ENCODE measurements at regions not wholly inside any gene's neighbourhood (a gene's known extent, or its start where the extent isn't known, plus 50 kb on each side); places are given as distances from the start of the nearest gene placed in this dataset.
"Not testable (repeated sequence)": the region's sequence is repeated elsewhere in the genome, so short reads cannot be mapped to it uniquely, and the experiment has no call there.

DNA sequence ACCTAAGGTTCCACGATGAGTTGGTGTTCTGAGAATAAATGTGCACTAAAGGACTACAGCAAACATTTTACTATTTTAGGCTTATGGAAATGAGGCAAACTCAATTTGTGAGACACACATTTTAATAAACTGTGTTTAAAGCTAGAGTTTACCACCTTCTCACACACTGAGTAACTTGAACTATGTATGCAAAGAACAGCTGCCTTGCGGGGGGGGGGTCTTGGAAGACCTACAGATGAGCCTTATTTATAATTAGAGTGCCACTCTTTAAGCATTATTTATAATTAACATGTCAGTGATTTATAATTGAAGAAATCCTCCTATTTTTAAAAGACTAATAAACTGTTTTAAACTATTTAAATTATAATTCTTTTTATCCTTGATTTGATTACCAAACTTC is 300.4 kb downstream of the DLEU7 start:
- no peak for FAIRE-seq
- TF ChIP-seq, protein P1, sequence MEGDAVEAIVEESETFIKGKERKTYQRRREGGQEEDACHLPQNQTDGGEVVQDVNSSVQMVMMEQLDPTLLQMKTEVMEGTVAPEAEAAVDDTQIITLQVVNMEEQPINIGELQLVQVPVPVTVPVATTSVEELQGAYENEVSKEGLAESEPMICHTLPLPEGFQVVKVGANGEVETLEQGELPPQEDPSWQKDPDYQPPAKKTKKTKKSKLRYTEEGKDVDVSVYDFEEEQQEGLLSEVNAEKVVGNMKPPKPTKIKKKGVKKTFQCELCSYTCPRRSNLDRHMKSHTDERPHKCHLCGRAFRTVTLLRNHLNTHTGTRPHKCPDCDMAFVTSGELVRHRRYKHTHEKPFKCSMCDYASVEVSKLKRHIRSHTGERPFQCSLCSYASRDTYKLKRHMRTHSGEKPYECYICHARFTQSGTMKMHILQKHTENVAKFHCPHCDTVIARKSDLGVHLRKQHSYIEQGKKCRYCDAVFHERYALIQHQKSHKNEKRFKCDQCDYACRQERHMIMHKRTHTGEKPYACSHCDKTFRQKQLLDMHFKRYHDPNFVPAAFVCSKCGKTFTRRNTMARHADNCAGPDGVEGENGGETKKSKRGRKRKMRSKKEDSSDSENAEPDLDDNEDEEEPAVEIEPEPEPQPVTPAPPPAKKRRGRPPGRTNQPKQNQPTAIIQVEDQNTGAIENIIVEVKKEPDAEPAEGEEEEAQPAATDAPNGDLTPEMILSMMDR (IDR thresholded peaks at IDR 0.05; ENCODE audit: insufficient read depth, missing control alignments) = no peak
- DNase-seq (ENCODE audit: insufficient read length, low spot score) = no peak

- no peak for FAIRE-seq
- TF ChIP-seq, protein P1 (IDR thresholded peaks at IDR 0.05; ENCODE audit: insufficient read depth, missing control alignments) = no peak
- DNase-seq (ENCODE audit: insufficient read length, low spot score) = no peak
Observed at GRCh38 chr13:50543782-50544181, 299.7 kb downstream of the DLEU7 start.

- FAIRE-seq (no peak), DNase-seq (ENCODE audit: insufficient read length, low spot score) (no peak)
Observed at GRCh38 chr13:50544211-50544610, 299.3 kb downstream of the DLEU7 start.

GRCh38 chr13:50547175-50547574 is 296.3 kb downstream of the DLEU7 start:
- not testable (repeated sequence) for DNase-seq (ENCODE audit: insufficient read length, low spot score); FAIRE-seq

More at GRCh38 chr13:50544211-50544610, 299.3 kb downstream of the DLEU7 start:
- TF ChIP-seq, protein P1 (IDR thresholded peaks at IDR 0.05; ENCODE audit: insufficient read depth, missing control alignments) = no peak

- TF ChIP-seq, protein P1 (IDR thresholded peaks at IDR 0.05; ENCODE audit: insufficient read depth, missing control alignments) = no peak
- FAIRE-seq = no peak
Observed at GRCh38 chr13:50548586-50548985, 294.9 kb downstream of the DLEU7 start.

GRCh38 chr13:50549221-50549942 is 294.1 kb downstream of the DLEU7 start:
- no peak for FAIRE-seq
- no peak for DNase-seq (ENCODE audit: insufficient read length, low spot score)
- TF ChIP-seq, protein P1 (IDR thresholded peaks at IDR 0.05; ENCODE audit: insufficient read depth, missing control alignments) = no peak

More at GRCh38 chr13:50548586-50548985, 294.9 kb downstream of the DLEU7 start:
- no peak for DNase-seq (ENCODE audit: insufficient read length, low spot score)

DNA sequence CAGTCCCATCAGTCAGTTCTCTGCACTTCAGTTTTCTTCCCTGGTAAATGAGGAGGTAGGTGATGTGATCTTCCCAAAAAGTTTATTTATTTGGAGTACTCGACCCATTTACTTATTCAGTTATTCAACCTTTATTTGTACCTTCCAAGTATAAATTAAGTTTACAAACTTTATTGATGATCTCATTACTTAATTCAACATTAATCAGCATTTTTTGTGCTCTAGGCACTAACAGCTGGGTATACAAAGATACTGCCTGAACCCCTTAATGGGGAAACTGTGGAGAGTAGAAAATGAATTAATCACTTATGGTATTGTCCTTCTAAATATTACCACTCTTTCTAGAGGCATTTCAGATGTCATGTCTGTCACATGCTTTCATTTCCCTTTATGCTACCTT is 293.3 kb downstream of the DLEU7 start:
- no peak for DNase-seq (ENCODE audit: insufficient read length, low spot score)
- no peak for FAIRE-seq
- TF ChIP-seq, protein P1 (IDR thresholded peaks at IDR 0.05; ENCODE audit: insufficient read depth, missing control alignments) = no peak

Measured in D721Med (cell line).